ENCODE measurements at regions not wholly inside any gene's neighbourhood (a gene's known extent, or its start where the extent isn't known, plus 50 kb on each side); places are given as distances from the start of the nearest gene placed in this dataset.

GRCh38 chr10:28186461-28186860 lies 116.4 kb downstream of the MPP7 start:
- TF ChIP-seq CTCF (IDR thresholded peaks at IDR 0.05 in 4 of 5, conservative IDR thresholded peaks at IDR 0.05 in 1 of 5) (no peak), POLR2A (IDR thresholded peaks at IDR 0.05) (no peak)
